HG02610 (cell line): ENCODE measurements at regions not wholly inside any gene's neighbourhood (a gene's known extent, or its start where the extent isn't known, plus 50 kb on each side); places are given as distances from the start of the nearest gene placed in this dataset.
"Not testable (repeated sequence)": the region's sequence is repeated elsewhere in the genome, so short reads cannot be mapped to it uniquely, and the experiment has no call there.

ENCODE experiments used
- ATAC-seq: cut with Tn5 transposase; IDR thresholded peaks from one replicate; pipeline ENCODE4 v1.9.1; 2021; ENCODE audit warnings: mild to moderate bottlenecking, moderate library complexity; ENCODE audit not compliant: unreplicated experiment

- no peak for ATAC-seq
Observed at GRCh38 chr13:23947893-23948292, 50.6 kb upstream of the C1QTNF9B start.

- ATAC-seq, result no peak
Observed at GRCh38 chr13:23949200-23949599, 51.9 kb upstream of the C1QTNF9B start.

- no peak for ATAC-seq
Observed at GRCh38 chr13:23949736-23950135, 52.4 kb upstream of the C1QTNF9B start.

DNA sequence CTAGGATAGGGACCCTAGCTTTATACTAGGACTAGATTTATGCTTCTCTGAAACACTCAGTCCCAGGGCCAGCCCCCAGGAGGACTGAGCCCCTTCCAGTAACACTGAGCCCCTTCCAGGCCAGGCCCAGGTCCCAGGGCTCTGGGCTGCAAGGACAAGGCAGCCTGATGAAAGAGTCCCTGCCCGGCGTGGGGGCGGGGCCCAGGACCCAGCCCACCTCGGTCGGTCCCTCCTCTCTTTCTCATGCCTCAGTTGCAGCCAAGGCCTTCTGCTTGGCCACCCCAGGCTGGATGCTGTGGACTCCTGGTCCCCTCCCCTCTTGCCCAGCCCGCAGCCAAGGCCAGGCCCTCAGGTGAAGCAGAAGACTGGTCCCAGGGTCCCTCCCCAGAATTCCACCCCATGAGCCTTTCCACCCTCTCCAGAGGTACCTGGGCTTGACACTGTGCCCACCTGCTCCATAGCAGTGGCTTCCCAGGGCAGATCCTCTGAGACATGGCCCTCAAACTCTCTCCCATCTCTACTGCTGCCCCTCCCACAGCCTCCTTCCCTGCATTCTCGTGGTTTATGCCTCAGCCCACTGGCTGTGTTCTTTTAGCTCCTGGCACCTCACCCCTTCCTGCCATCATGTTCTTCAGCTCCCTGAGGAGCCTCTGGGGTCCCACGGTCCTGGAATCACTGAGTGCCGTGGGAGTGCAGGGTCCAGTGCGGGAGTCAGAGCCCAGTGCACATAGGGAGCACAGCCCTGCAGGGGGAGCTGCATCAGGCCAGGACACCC is 53.6 kb upstream of the C1QTNF9B start:
- ATAC-seq, result no peak

DNA sequence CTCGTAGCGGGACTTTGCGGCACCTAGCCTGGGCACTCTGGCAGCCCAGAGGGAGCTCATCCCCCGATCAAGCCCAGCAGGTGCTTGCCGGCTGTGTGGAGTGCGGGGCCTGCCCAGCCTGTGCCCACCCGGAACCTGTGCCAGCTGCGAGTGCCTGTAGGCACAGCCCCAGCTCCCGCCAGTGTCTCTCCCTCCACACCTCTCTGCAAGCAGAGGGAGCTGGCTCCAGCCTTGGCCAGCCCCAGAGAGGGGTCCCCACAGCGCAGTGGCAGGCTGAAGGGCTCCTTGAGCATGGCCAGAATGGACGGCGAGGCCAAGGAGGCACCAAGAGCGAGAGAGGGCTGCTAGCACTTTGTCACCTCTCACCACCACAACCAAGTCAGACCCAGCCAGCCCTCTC is 55.5 kb upstream of the C1QTNF9B start:
- no peak for ATAC-seq

DNA sequence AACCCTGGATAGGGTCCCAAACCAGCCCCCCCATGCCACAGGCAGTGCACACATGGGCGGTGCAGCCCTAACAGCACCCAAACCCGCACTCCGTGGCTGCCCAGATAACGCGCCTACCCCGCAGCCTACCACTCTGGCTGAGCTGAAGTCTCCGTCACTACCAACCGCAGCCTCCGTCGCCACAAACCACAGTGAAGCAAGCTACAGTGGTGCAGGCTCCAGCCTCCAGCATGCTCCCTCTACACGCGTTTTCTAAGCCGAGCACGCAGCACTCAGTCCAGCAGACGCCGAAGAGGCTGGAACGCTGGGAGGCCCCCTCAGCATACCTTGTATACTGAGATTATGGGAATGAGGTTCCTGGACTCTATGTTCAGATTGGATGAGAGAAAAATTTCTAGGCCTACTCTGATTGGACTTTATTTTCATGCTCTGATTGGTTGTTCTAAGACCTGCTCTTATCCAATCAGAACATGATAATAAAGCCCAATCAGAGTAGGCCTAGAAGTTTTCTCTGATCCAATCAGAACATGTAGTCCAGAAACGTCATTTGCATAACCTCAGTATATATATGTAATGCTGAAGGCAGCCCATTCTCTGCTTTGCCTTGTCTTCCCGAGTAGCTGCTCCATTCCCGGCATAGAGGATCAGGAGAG is 56.7 kb upstream of the C1QTNF9B start:
- ATAC-seq, result no peak

DNA sequence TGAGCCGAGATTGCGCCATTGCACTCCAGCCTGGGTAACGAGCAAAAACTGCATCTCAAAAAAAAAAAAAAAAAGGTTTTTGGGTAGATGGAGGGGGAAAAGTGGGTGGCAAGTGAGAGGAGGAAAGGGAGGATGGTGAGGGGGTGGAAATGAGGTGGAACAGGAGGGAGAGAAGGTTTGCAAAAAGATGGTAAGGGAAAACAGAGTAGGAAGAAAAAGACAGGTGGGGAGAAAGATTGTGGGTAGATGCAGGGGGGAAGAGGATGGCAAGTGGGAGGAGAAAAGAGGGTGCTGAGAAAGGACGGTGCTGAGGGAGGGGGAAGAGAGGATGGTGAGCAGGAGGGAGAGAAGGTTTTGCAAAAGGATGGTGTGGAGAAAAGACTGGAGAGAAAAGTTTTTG is 57.8 kb upstream of the C1QTNF9B start:
- ATAC-seq, result no peak

DNA sequence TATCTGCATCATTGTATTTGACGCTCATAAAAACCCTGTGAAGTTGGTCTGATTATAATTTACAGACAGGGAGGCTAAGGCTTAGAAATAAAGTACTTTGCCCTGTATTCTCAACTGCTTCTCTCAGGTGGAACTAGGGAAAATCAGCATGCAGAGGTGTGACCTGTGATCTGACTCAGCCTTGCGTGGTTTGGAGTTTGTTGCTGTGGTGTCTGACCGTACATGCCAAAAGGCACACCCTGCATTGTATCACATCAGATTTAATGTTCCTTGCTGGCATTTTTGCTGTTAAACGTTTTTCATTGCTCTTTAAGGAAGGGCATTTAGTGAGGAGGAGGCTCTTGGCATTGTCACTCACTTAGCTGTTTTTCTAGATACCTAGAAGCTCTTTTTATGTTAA is 58.8 kb upstream of the C1QTNF9B start:
- peak; percentile 81 for ATAC-seq

DNA sequence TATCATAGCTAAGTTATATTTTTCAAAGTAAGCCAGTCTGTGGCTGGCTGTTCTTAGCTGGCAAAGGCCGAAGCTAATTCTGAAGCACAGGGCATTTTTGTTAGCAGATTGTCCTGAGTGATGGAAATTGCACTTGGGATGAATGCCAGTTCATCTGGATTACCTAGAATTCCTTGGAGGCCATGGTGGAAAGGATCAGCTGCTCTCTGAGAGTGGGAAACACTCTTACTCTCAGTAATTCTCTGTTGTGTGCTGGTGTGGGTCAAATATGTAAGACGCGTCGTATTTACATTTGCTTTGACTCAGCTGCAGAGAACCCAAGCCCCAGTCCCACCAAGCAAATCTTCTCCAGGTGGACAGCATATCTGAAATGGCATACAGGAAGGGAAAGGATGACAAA is 60.7 kb upstream of the C1QTNF9B start:
- no peak for ATAC-seq

- ATAC-seq, result no peak
Observed at GRCh38 chr13:23959231-23959862, 62.0 kb upstream of the C1QTNF9B start.

- ATAC-seq, result no peak
Observed at GRCh38 chr13:23960566-23961156, 63.4 kb upstream of the C1QTNF9B start.

DNA sequence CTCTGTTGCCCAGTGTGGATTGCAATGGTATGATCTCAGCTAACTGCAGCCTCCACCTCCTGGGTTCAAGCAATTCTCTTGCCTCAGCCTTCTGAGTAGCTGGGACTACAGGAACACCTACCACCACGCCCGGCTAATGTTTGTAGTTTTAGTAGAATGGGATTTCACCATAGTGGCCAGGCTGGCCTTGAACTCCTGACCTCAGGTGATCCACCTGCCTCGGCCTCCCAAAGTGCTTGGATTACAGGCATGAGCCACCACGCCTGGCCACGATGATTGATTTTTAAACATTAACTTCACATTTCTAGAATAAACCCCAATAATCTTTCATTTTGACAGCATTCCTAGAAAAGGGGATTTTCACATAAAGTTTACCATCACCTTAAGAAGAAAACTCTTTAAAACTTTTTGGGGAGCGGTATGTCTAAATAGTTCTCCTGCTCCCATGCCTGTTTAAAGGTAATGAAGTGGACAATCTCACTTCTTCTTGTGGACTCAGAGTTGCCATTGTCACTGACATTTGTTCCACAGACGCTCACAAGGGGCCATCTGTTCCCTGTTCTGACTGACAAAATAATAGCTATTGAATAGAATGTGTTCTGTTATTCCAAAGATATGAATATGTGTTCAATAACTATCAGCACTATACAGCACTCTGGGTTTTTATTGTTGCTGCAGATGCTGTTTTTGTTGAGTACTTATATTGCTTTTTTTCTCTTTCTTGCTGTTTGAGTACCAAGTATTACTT is 66.1 kb upstream of the C1QTNF9B start:
- no peak for ATAC-seq

- ATAC-seq, result no peak
Observed at GRCh38 chr13:23963947-23964346, 66.6 kb upstream of the C1QTNF9B start.

DNA sequence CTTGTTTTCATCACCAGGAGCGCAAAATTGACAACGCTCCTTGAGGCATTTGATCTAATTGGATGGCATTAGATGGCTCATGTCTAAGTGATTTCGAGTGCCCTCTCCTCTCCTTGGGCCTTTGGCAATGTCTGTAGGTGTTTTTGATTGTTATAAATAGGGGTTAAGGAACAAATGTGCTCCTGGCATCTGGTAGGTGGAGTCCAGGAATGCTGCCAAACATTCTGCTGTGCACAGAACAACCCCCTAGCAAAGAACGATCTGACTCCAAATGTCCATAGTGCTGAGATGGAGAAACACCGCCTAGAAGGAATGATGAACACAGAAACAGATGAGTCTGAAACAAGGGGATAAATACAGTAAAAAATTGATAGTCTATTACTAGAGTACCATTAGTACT is 68.0 kb upstream of the C1QTNF9B start:
- no peak for ATAC-seq

DNA sequence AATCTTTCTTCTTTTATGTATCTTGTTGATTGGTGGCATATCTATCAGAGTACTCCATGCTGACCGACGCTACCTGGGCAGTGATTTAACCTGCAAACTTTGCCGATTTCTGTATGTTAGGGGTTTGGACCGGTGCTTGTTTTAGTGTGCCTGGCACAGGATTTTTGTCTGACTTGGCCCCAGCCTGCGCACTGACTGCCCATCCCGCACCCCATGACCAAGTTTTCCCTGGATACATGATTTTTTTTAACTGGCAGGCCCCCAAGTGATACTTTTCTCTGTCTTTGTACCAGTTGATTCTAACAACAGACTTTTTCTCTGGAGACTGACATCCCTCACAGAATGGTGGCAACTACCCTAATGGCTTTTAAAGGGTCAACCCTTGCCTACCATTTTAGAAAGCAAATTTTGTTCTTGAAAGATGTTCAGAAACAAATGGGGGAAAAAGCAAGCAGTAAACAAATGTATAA is 69.0 kb upstream of the C1QTNF9B start:
- ATAC-seq, result no peak

- peak; percentile 65 for ATAC-seq
Observed at GRCh38 chr13:23966691-23967615, 69.7 kb upstream of the C1QTNF9B start.

- ATAC-seq, result not testable (repeated sequence)
Observed at GRCh38 chr13:23967792-23968191, 70.5 kb upstream of the C1QTNF9B start.

- ATAC-seq, result no peak
Observed at GRCh38 chr13:23969647-23970046, 72.3 kb upstream of the C1QTNF9B start.

DNA sequence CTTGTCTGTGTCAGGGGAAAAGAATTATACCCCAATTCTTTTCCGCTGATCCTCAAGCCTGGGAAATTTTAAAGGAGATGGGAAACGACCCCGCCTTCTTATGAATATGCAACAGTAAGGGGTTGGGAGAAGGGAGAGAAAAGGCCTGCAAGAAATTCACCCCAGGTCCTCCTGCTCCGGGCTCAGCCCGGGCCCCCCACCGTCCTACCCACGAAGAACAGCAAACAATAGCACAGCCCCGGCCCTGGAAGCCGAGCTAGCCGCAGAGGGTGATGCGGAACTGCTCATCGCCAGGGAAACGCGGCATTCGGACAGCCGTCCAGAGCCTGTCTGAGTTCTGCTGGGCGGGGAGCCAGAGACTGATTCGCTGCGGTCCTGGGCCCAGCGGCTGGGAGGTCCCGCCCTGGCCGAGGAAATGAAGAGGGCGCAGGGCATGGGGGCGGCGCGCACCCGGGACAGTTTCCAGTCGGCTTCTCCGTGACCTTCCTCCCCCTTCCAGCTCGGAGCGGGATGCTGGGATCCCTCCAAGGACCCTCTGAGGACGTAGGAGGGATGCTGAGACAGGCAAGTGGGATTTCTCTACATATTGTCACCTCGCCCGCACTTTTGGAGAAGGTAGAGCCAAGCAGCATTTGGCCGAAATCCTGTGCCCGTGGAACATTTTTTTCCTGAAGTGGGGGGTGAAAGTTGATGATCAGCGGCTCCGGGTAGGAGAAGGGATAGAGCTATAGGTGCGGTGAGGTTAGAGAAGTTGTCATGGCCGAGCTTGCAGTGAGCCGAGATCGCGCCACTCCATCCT is 82.3 kb upstream of the C1QTNF9B start:
- ATAC-seq, result peak; percentile 46
